DND-41 (cell line): ENCODE measurements at regions not wholly inside any gene's neighbourhood (a gene's known extent, or its start where the extent isn't known, plus 50 kb on each side); places are given as distances from the start of the nearest gene placed in this dataset.

Source experiments
- ATAC-seq: fragments of 200-7000 bp; cut with Tn5 transposase; 3 replicates; pipeline ENCODE4 v1.9.1; 2021; ENCODE audit warnings: low read depth; ENCODE audit not compliant: insufficient read depth
- DNase-seq: peaks from one replicate; pipeline ENCODE4 v3.0.0-alpha.2; 2020
- H2AFZ ChIP-seq: 2 replicates; pipeline ENCODE4 v1.6.0; 2012; ENCODE audit warnings: low read depth, low read length
- H3K27ac ChIP-seq: 2 replicates; pipeline ENCODE4 v1.5.1; 2012; ENCODE audit warnings: low read length, inconsistent platforms
- H3K27me3 ChIP-seq: fragments of 200-600 bp; sonication (generic); 2 replicates; pipeline ENCODE4 v1.6.0; 2012; ENCODE audit warnings: low read length, mild to moderate bottlenecking, inconsistent platforms; ENCODE audit not compliant: insufficient read depth, poor library complexity
- H3K36me3 ChIP-seq: 2 replicates; pipeline ENCODE4 v1.5.1; 2012; ENCODE audit warnings: low read length, inconsistent platforms; ENCODE audit not compliant: insufficient read depth
- H3K4me1 ChIP-seq: 2 replicates; pipeline ENCODE4 v1.5.1; 2012; ENCODE audit warnings: mild to moderate bottlenecking, low read length; ENCODE audit not compliant: insufficient read depth
- H3K4me2 ChIP-seq: 2 replicates; pipeline ENCODE4 v1.6.0; 2012; ENCODE audit warnings: mild to moderate bottlenecking, moderate library complexity, low read length, inconsistent platforms; ENCODE audit not compliant: insufficient read depth
- H3K4me3 ChIP-seq, 2 experiments: fragments of 200-600 bp in 1 of 2; shearing (Covaris generic) in 1 of 2; 2 replicates each; pipeline ENCODE4 v1.5.1; 2012 to 2016; ENCODE audit warnings: inconsistent platforms in 2 of 2, low read length in 2 of 2, mild to moderate bottlenecking in 2 of 2, low read depth in 1 of 2, moderate library complexity in 1 of 2
- H3K79me2 ChIP-seq: 2 replicates; pipeline ENCODE4 v1.6.0; 2012; ENCODE audit warnings: low read length, inconsistent platforms; ENCODE audit not compliant: insufficient read depth
- H3K9ac ChIP-seq: 2 replicates; pipeline ENCODE4 v1.6.0; 2012; ENCODE audit warnings: low read depth, mild to moderate bottlenecking, inconsistent platforms, low read length, moderate library complexity
- H3K9me3 ChIP-seq: 2 replicates; pipeline ENCODE4 v1.5.1; 2012; ENCODE audit warnings: low read length, moderate library complexity, mild to moderate bottlenecking, inconsistent platforms; ENCODE audit not compliant: insufficient read depth, severe bottlenecking
- H4K20me1 ChIP-seq: 2 replicates; pipeline ENCODE4 v1.6.0; 2012; ENCODE audit warnings: low read length; ENCODE audit not compliant: insufficient read depth
- CTCF ChIP-seq: IDR thresholded peaks from 2 replicates; pipeline ENCODE4 v1.5.1; 2012; ENCODE audit warnings: borderline replicate concordance, low read length, moderate library complexity, mild to moderate bottlenecking; ENCODE audit not compliant: poor library complexity, severe bottlenecking; ENCODE audit errors: extremely low read depth
- EZH2 ChIP-seq: IDR thresholded peaks from 3 replicates; pipeline ENCODE4 v1.6.1; 2012; ENCODE audit warnings: borderline replicate concordance, low read depth, mild to moderate bottlenecking, moderate library complexity, low read length, inconsistent platforms; ENCODE audit not compliant: severe bottlenecking

GRCh38 chr3:178916223-178916622 lies 155.4 kb downstream of the ZMAT3 start:
- Histone ChIP-seq H3K4me3 (no peak overlapping the region), H3K4me2 (no peak overlapping the region), H3K79me2 (no peaks in the 10 kb centered on the region), H3K36me3 (no peaks in the 10 kb centered on the region), H3K9me3 (peaks cover 10% of the 10 kb centered on the region), H3K27ac (no peak overlapping the region), H3K9ac (no peak overlapping the region), H4K20me1 (no peaks in the 10 kb centered on the region), H3K4me1 (no peaks in the 10 kb centered on the region), H2AFZ (no peak overlapping the region), H3K27me3 (no peaks in the 10 kb centered on the region)
- ATAC-seq (no peak), DNase-seq (no peak)
- TF ChIP-seq EZH2 (no peak), CTCF (no peak)

GRCh38 chr3:178915365-178915764 lies 156.2 kb downstream of the ZMAT3 start:
- H3K79me2 ChIP-seq, result no peaks in the 10 kb centered on the region
- no peak overlapping the region for H3K4me3 ChIP-seq
- H3K4me2 ChIP-seq, result no peak overlapping the region
- H3K4me1 ChIP-seq, result no peaks in the 10 kb centered on the region
- no peaks in the 10 kb centered on the region for H3K36me3 ChIP-seq
- H3K27ac ChIP-seq, result no peak overlapping the region
- no peaks in the 10 kb centered on the region for H4K20me1 ChIP-seq
- no peak for TF ChIP-seq CTCF
- no peak for TF ChIP-seq EZH2
- H2AFZ ChIP-seq, result no peak overlapping the region
- DNase-seq (no peak), ATAC-seq (no peak)
- peaks cover 10% of the 10 kb centered on the region for H3K9me3 ChIP-seq
- H3K9ac ChIP-seq, result no peak overlapping the region
- H3K27me3 ChIP-seq, result no peaks in the 10 kb centered on the region

- no peaks in the 10 kb centered on the region for H3K9me3 ChIP-seq
Measured at GRCh38 chr3:178907081-178907480, 164.5 kb downstream of the ZMAT3 start.

More at GRCh38 chr3:178907081-178907480, 164.5 kb downstream of the ZMAT3 start:
- Histone ChIP-seq H3K36me3 (no peaks in the 10 kb centered on the region), H4K20me1 (no peaks in the 10 kb centered on the region), H3K9ac (no peak overlapping the region), H3K4me3 (no peak overlapping the region), H3K27ac (no peak overlapping the region), H3K4me2 (no peak overlapping the region), H3K79me2 (no peaks in the 10 kb centered on the region), H3K4me1 (no peaks in the 10 kb centered on the region), H2AFZ (no peak overlapping the region), H3K27me3 (no peaks in the 10 kb centered on the region)
- TF ChIP-seq CTCF (no peak), EZH2 (no peak)
- DNase-seq (no peak), ATAC-seq (no peak)
